ENCODE measurements at regions not wholly inside any gene's neighbourhood (a gene's known extent, or its start where the extent isn't known, plus 50 kb on each side); places are given as distances from the start of the nearest gene placed in this dataset.

- TF ChIP-seq, protein P1, sequence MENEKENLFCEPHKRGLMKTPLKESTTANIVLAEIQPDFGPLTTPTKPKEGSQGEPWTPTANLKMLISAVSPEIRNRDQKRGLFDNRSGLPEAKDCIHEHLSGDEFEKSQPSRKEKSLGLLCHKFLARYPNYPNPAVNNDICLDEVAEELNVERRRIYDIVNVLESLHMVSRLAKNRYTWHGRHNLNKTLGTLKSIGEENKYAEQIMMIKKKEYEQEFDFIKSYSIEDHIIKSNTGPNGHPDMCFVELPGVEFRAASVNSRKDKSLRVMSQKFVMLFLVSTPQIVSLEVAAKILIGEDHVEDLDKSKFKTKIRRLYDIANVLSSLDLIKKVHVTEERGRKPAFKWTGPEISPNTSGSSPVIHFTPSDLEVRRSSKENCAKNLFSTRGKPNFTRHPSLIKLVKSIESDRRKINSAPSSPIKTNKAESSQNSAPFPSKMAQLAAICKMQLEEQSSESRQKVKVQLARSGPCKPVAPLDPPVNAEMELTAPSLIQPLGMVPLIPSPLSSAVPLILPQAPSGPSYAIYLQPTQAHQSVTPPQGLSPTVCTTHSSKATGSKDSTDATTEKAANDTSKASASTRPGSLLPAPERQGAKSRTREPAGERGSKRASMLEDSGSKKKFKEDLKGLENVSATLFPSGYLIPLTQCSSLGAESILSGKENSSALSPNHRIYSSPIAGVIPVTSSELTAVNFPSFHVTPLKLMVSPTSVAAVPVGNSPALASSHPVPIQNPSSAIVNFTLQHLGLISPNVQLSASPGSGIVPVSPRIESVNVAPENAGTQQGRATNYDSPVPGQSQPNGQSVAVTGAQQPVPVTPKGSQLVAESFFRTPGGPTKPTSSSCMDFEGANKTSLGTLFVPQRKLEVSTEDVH (IDR thresholded peaks at IDR 0.05; ENCODE audit: low read depth, partially characterized antibody): no peak
These were observed 88.5 kb downstream of the ELAPOR2 start (continued) for GRCh38 chr7:86970986-86971385.

GRCh38 chr7:86970547-86970946 lies 88.9 kb downstream of the ELAPOR2 start:
- Histone ChIP-seq H3K4me3 (no peak overlapping the region), H3K4me1 (ENCODE audit: control insufficient read depth, insufficient read depth, low read length) (peaks cover 9% of the 10 kb centered on the region), H3K27ac (ENCODE audit: control insufficient read depth, insufficient read depth) (no peak overlapping the region), H3K79me2 (ENCODE audit: control insufficient read depth, insufficient read depth, low read length) (no peaks in the 10 kb centered on the region), H3K9me3 (replicated peaks; ENCODE audit: control insufficient read depth, insufficient read depth, low read length) (no peaks in the 10 kb centered on the region), H3K27me3 (replicated peaks in 1 of 2; ENCODE audit: control insufficient read depth in 2 of 2, insufficient read depth in 2 of 2, low read length in 1 of 2) (no peaks in the 10 kb centered on the region), H3K4me2 (ENCODE audit: control insufficient read depth, insufficient read depth) (no peak overlapping the region), H3K36me3 (ENCODE audit: control insufficient read depth in 2 of 2, insufficient read depth in 2 of 2, low read length in 1 of 2) (no peaks in the 10 kb centered on the region), H2AFZ (ENCODE audit: control insufficient read depth, low read depth, low read length) (no peak overlapping the region), H3K9ac (ENCODE audit: control insufficient read depth, insufficient read depth, low read length) (no peak overlapping the region), H4K20me1 (ENCODE audit: control insufficient read depth, insufficient read depth) (no peaks in the 10 kb centered on the region)
- ATAC-seq: no peak
- DNase-seq (ENCODE audit: low read depth, low spot score): no peak
- ChIA-PET POLR2A (no interaction called here), SMC1A (ENCODE audit: uncharacterized antibody, unreplicated experiment) (interaction anchor here (1.1 kb wide), 1 partner anchor 18 kb away, joined by 3 read pairs; no protein-coding TSS in a partner anchor), CTCF (no interaction called here), RAD21 (ENCODE audit: unreplicated experiment) (interaction anchor here (0.7 kb wide), 1 partner anchor 61 kb away, joined by 3 read pairs; no protein-coding TSS in a partner anchor)
- no peak for FAIRE-seq
- no TSS peak for BruUV-seq (replicated peaks)
- intact Hi-C loops (cut with micrococcal nuclease; ENCODE audit: unreplicated experiment): no loop called here
- WGBS (ENCODE audit: insufficient coverage, insufficient replicate concordance, low lambda C conversion rate, missing lambda C conversion rate): 0% methylated on average over 1 of the region's 1 CpG
- TF ChIP-seq SMAD1 (IDR thresholded peaks at IDR 0.05; ENCODE audit: low read depth, partially characterized antibody) (no peak), SIX5 (IDR thresholded peaks at IDR 0.05; ENCODE audit: low read depth, low read length, severe bottlenecking) (no peak), SPI1 (IDR thresholded peaks at IDR 0.05; ENCODE audit: borderline replicate concordance, insufficient read depth, low read depth, low read length) (no peak)
- in situ Hi-C loops (cut with MboI): no loop called here
